ENCODE measurements at regions not wholly inside any gene's neighbourhood (a gene's known extent, or its start where the extent isn't known, plus 50 kb on each side); places are given as distances from the start of the nearest gene placed in this dataset.
"Not testable (repeated sequence)": the region's sequence is repeated elsewhere in the genome, so short reads cannot be mapped to it uniquely, and the experiment has no call there.

- not testable (repeated sequence) for H3K9me3 ChIP-seq (replicated peaks; ENCODE audit: control insufficient read depth, low read depth, low read length); H3K4me3 ChIP-seq (ENCODE audit: low read length); H3K36me3 ChIP-seq (ENCODE audit: control insufficient read depth, insufficient read depth, low read length); H3K4me1 ChIP-seq (ENCODE audit: control insufficient read depth, insufficient read depth, low read length); H3K27ac ChIP-seq (ENCODE audit: low read length); DNase-seq; H3K27me3 ChIP-seq (ENCODE audit: control insufficient read depth, insufficient read depth, low read length)
- WGBS (ENCODE audit: insufficient coverage): no CpG with 5 or more reads among the region's 1 CpG
Observed at GRCh38 chr1:229742614-229743013, 116.6 kb downstream of the URB2 start.

- H3K27me3 ChIP-seq (ENCODE audit: control insufficient read depth, insufficient read depth, low read length): no peaks in the 10 kb centered on the region
- WGBS (ENCODE audit: insufficient coverage): 96% methylated on average over 2 of the region's 4 CpGs
- H3K4me1 ChIP-seq (ENCODE audit: control insufficient read depth, insufficient read depth, low read length): no peaks in the 10 kb centered on the region
- H3K36me3 ChIP-seq (ENCODE audit: control insufficient read depth, insufficient read depth, low read length): no peaks in the 10 kb centered on the region
- no peak overlapping the region for H3K4me3 ChIP-seq (ENCODE audit: low read length)
- no peaks in the 10 kb centered on the region for H3K9me3 ChIP-seq (replicated peaks; ENCODE audit: control insufficient read depth, low read depth, low read length)
- DNase-seq: no peak
- H3K27ac ChIP-seq (ENCODE audit: low read length): no peak overlapping the region
Observed at GRCh38 chr1:229749992-229750391, 123.9 kb downstream of the URB2 start.

- H3K36me3 ChIP-seq (ENCODE audit: control insufficient read depth, insufficient read depth, low read length): no peaks in the 10 kb centered on the region
- no peaks in the 10 kb centered on the region for H3K27me3 ChIP-seq (ENCODE audit: control insufficient read depth, insufficient read depth, low read length)
- no peak overlapping the region for H3K4me3 ChIP-seq (ENCODE audit: low read length)
- no peak for DNase-seq
- H3K4me1 ChIP-seq (ENCODE audit: control insufficient read depth, insufficient read depth, low read length): no peaks in the 10 kb centered on the region
- no peak overlapping the region for H3K27ac ChIP-seq (ENCODE audit: low read length)
- peaks cover 2% of the 10 kb centered on the region for H3K9me3 ChIP-seq (replicated peaks; ENCODE audit: control insufficient read depth, low read depth, low read length)
Observed at GRCh38 chr1:229751610-229752009, 125.6 kb downstream of the URB2 start.

GRCh38 chr1:229752679-229753078, 126.6 kb downstream of the URB2 start:
- Histone ChIP-seq H3K4me1 (ENCODE audit: control insufficient read depth, insufficient read depth, low read length) (no peaks in the 10 kb centered on the region), H3K9me3 (replicated peaks; ENCODE audit: control insufficient read depth, low read depth, low read length) (peaks cover 11% of the 10 kb centered on the region), H3K4me3 (ENCODE audit: low read length) (no peak overlapping the region), H3K36me3 (ENCODE audit: control insufficient read depth, insufficient read depth, low read length) (no peaks in the 10 kb centered on the region), H3K27me3 (ENCODE audit: control insufficient read depth, insufficient read depth, low read length) (no peaks in the 10 kb centered on the region), H3K27ac (ENCODE audit: low read length) (no peak overlapping the region)
- DNase-seq: no peak
- 86% methylated on average over 3 of the region's 5 CpGs for WGBS (ENCODE audit: insufficient coverage)

GRCh38 chr1:229753764-229754551, 127.9 kb downstream of the URB2 start:
- Histone ChIP-seq H3K4me1 (ENCODE audit: control insufficient read depth, insufficient read depth, low read length) (no peaks in the 10 kb centered on the region), H3K36me3 (ENCODE audit: control insufficient read depth, insufficient read depth, low read length) (no peaks in the 10 kb centered on the region), H3K27ac (ENCODE audit: low read length) (no peak overlapping the region), H3K9me3 (replicated peaks; ENCODE audit: control insufficient read depth, low read depth, low read length) (peaks cover 11% of the 10 kb centered on the region), H3K4me3 (ENCODE audit: low read length) (no peak overlapping the region), H3K27me3 (ENCODE audit: control insufficient read depth, insufficient read depth, low read length) (no peaks in the 10 kb centered on the region)
- no peak for DNase-seq
- WGBS (ENCODE audit: insufficient coverage): 77% methylated on average over 5 of the region's 7 CpGs

- H3K27ac ChIP-seq (ENCODE audit: low read length): no peak overlapping the region
- no peaks in the 10 kb centered on the region for H3K36me3 ChIP-seq (ENCODE audit: control insufficient read depth, insufficient read depth, low read length)
- no peaks in the 10 kb centered on the region for H3K4me1 ChIP-seq (ENCODE audit: control insufficient read depth, insufficient read depth, low read length)
- WGBS (ENCODE audit: insufficient coverage): 80% methylated on average over 1 of the region's 4 CpGs
- peaks cover 11% of the 10 kb centered on the region for H3K9me3 ChIP-seq (replicated peaks; ENCODE audit: control insufficient read depth, low read depth, low read length)
- no peaks in the 10 kb centered on the region for H3K27me3 ChIP-seq (ENCODE audit: control insufficient read depth, insufficient read depth, low read length)
- no peak for DNase-seq
- H3K4me3 ChIP-seq (ENCODE audit: low read length): no peak overlapping the region
Observed at GRCh38 chr1:229756666-229757065, 130.6 kb downstream of the URB2 start.

GRCh38 chr1:229757226-229757625, 131.2 kb downstream of the URB2 start:
- no peak overlapping the region for H3K4me3 ChIP-seq (ENCODE audit: low read length)
- H3K9me3 ChIP-seq (replicated peaks; ENCODE audit: control insufficient read depth, low read depth, low read length): peaks cover 11% of the 10 kb centered on the region
- H3K27me3 ChIP-seq (ENCODE audit: control insufficient read depth, insufficient read depth, low read length): no peaks in the 10 kb centered on the region
- H3K4me1 ChIP-seq (ENCODE audit: control insufficient read depth, insufficient read depth, low read length): no peaks in the 10 kb centered on the region
- DNase-seq: no peak
- H3K27ac ChIP-seq (ENCODE audit: low read length): no peak overlapping the region
- H3K36me3 ChIP-seq (ENCODE audit: control insufficient read depth, insufficient read depth, low read length): no peaks in the 10 kb centered on the region

GRCh38 chr1:229758101-229759036, 132.3 kb downstream of the URB2 start:
- no peak overlapping the region for H3K4me3 ChIP-seq (ENCODE audit: low read length)
- no peaks in the 10 kb centered on the region for H3K36me3 ChIP-seq (ENCODE audit: control insufficient read depth, insufficient read depth, low read length)
- H3K4me1 ChIP-seq (ENCODE audit: control insufficient read depth, insufficient read depth, low read length): no peaks in the 10 kb centered on the region
- WGBS (ENCODE audit: insufficient coverage): 86% methylated on average over 7 of the region's 15 CpGs
- peaks cover 11% of the 10 kb centered on the region for H3K9me3 ChIP-seq (replicated peaks; ENCODE audit: control insufficient read depth, low read depth, low read length)
- no peaks in the 10 kb centered on the region for H3K27me3 ChIP-seq (ENCODE audit: control insufficient read depth, insufficient read depth, low read length)
- no peak overlapping the region for H3K27ac ChIP-seq (ENCODE audit: low read length)
- DNase-seq: no peak

GRCh38 chr1:229759037-229759435, 133.0 kb downstream of the URB2 start:
- 82% methylated on average over 4 of the region's 5 CpGs for WGBS (ENCODE audit: insufficient coverage)
- no peak for DNase-seq
- H3K9me3 ChIP-seq (replicated peaks; ENCODE audit: control insufficient read depth, low read depth, low read length): peaks cover 11% of the 10 kb centered on the region
- H3K4me1 ChIP-seq (ENCODE audit: control insufficient read depth, insufficient read depth, low read length): no peaks in the 10 kb centered on the region
- H3K4me3 ChIP-seq (ENCODE audit: low read length): no peak overlapping the region
- H3K36me3 ChIP-seq (ENCODE audit: control insufficient read depth, insufficient read depth, low read length): no peaks in the 10 kb centered on the region
- H3K27ac ChIP-seq (ENCODE audit: low read length): no peak overlapping the region
- H3K27me3 ChIP-seq (ENCODE audit: control insufficient read depth, insufficient read depth, low read length): no peaks in the 10 kb centered on the region

GRCh38 chr1:229759586-229759985, 133.5 kb downstream of the URB2 start:
- no CpG with 5 or more reads among the region's 2 CpGs for WGBS (ENCODE audit: insufficient coverage)
- H3K4me1 ChIP-seq (ENCODE audit: control insufficient read depth, insufficient read depth, low read length): no peaks in the 10 kb centered on the region
- DNase-seq: no peak

More at GRCh38 chr1:229759586-229759985, 133.5 kb downstream of the URB2 start:
- Histone ChIP-seq H3K4me3 (ENCODE audit: low read length) (no peak overlapping the region), H3K27ac (ENCODE audit: low read length) (no peak overlapping the region), H3K9me3 (replicated peaks; ENCODE audit: control insufficient read depth, low read depth, low read length) (peaks cover 11% of the 10 kb centered on the region), H3K27me3 (ENCODE audit: control insufficient read depth, insufficient read depth, low read length) (no peaks in the 10 kb centered on the region), H3K36me3 (ENCODE audit: control insufficient read depth, insufficient read depth, low read length) (no peaks in the 10 kb centered on the region)

All from muscle of leg (tissue), 3 donors.